Caco-2 (cell line): ENCODE measurements at regions not wholly inside any gene's neighbourhood (a gene's known extent, or its start where the extent isn't known, plus 50 kb on each side); places are given as distances from the start of the nearest gene placed in this dataset.

Experiments
- BruUV-seq: library from RNA; stranded (reverse); fragments of 400-500 nt; replicated peaks from 2 replicates; lab custom pipeline; 2021; lab: Mats Ljungman, UMichigan
- CTCF ChIA-PET: fragments of 300-600 bp; sonication (Branson Sonifier 250); formaldehyde crosslinking; loops from one replicate; lab custom pipeline; 2022; ENCODE audit warnings: antibody characterized with exemption; lab: Charles Lee
- POLR2A ChIA-PET: fragments of 300-600 bp; sonication (Branson Sonifier 250); formaldehyde crosslinking; loops from one replicate; lab custom pipeline; 2022; ENCODE audit warnings: antibody characterized with exemption; lab: Charles Lee
- DNase-seq, 2 experiments: peaks; one replicate each; pipeline versions ENCODE4 v3.0.0 to v3.0.0-alpha.2; 2020 to 2022
- H3K27me3 ChIP-seq: replicated peaks from 2 replicates; pipeline ENCODE4 v1.6.0; 2011; ENCODE audit warnings: low read length; ENCODE audit not compliant: control insufficient read depth, insufficient read depth
- H3K36me3 ChIP-seq: 2 replicates; pipeline ENCODE4 v1.5.1; 2011; ENCODE audit warnings: low read length; ENCODE audit not compliant: control insufficient read depth, insufficient read depth
- H3K4me1 ChIP-seq: fragments of 250-450 bp; sonication (Bioruptor Pico); 2 replicates; pipeline ENCODE4 v1.5.1; 2020; ENCODE audit warnings: mild to moderate bottlenecking
- H3K4me3 ChIP-seq: 2 replicates; pipeline ENCODE4 v1.5.1; 2011; ENCODE audit warnings: low read depth, mild to moderate bottlenecking, control low read depth, low read length
- H3K9me3 ChIP-seq: fragments of 250-450 bp; sonication (Bioruptor Pico); 2 replicates; pipeline ENCODE4 v1.5.1; 2020; ENCODE audit warnings: mild to moderate bottlenecking, moderate library complexity
- H3K27ac Mint-ChIP-seq: one replicate; pipeline ENCODE4 v1.8.0; 2022; ENCODE audit warnings: mixed read lengths; ENCODE audit not compliant: unreplicated experiment
- H3K27me3 Mint-ChIP-seq: one replicate; pipeline ENCODE4 v1.8.0; 2022; ENCODE audit warnings: mixed read lengths; ENCODE audit not compliant: insufficient read depth, unreplicated experiment
- H3K36me3 Mint-ChIP-seq: one replicate; pipeline ENCODE4 v1.8.0; 2022; ENCODE audit warnings: mild to moderate bottlenecking, mixed read lengths; ENCODE audit not compliant: insufficient read depth, unreplicated experiment
- H3K4me1 Mint-ChIP-seq: one replicate; pipeline ENCODE4 v1.8.0; 2022; ENCODE audit warnings: low read depth, mixed read lengths; ENCODE audit not compliant: unreplicated experiment
- H3K4me3 Mint-ChIP-seq: one replicate; pipeline ENCODE4 v1.8.0; 2022; ENCODE audit warnings: mild to moderate bottlenecking, moderate library complexity, mixed read lengths; ENCODE audit not compliant: unreplicated experiment
- H3K9me3 Mint-ChIP-seq: one replicate; pipeline ENCODE4 v1.8.0; 2022; ENCODE audit warnings: mixed read lengths; ENCODE audit not compliant: unreplicated experiment
- CTCF ChIP-seq, 2 experiments: fragments of 200-600 bp in 1 of 2; IDR thresholded peaks; 1 replicate in 1 of 2; 2 replicates in 1 of 2; pipeline versions ENCODE4 v1.5.1 to v1.8.0; 2011 to 2022; ENCODE audit warnings: antibody characterized with exemption in 1 of 2, control low read depth in 1 of 2, inconsistent platforms in 1 of 2, low read depth in 1 of 2, low read length in 1 of 2, mild to moderate bottlenecking in 1 of 2, moderate library complexity in 1 of 2; ENCODE audit not compliant: insufficient read depth in 1 of 2, severe bottlenecking in 1 of 2, unreplicated experiment in 1 of 2
- intact Hi-C: fragments of 100-400 bp; cut with micrococcal nuclease; formaldehyde crosslinking; loops from one replicate; pipeline ENCODE4 v1.10.0; 2022; ENCODE audit not compliant: unreplicated experiment

- H3K27me3 ChIP-seq, result no peaks in the 10 kb centered on the region
- intact Hi-C loops, result no loop called here
- ChIA-PET CTCF (no interaction called here), POLR2A (no interaction called here)
- no peaks in the 10 kb centered on the region for H3K36me3 Mint-ChIP-seq
- TF ChIP-seq CTCF (IDR thresholded peaks at IDR 0.05; ENCODE audit: insufficient read depth in 1 of 2, low read depth in 1 of 2, low read length in 1 of 2, severe bottlenecking in 1 of 2, unreplicated experiment in 1 of 2), result no peak
- peaks cover 4% of the 10 kb centered on the region for H3K4me1 Mint-ChIP-seq
- no peaks in the 10 kb centered on the region for H3K27me3 Mint-ChIP-seq
- H3K9me3 Mint-ChIP-seq, result peaks cover 19% of the 10 kb centered on the region
- no peak overlapping the region for H3K4me3 Mint-ChIP-seq
- H3K4me1 ChIP-seq, result 0 out of 2 replicates have a peak, but pooled peaks cover 5% of the 10 kb centered on the region
- no peak overlapping the region for H3K4me3 ChIP-seq
- no peaks in the 10 kb centered on the region for H3K36me3 ChIP-seq
- peaks cover 4% of the 10 kb centered on the region; the same call in 1 of the 2 replicates for H3K9me3 ChIP-seq
- BruUV-seq, result no TSS peak
- DNase-seq, result no peak
- peak overlapping the region; percentile 32 for H3K27ac Mint-ChIP-seq
These were observed 2884.6 kb upstream of the PCDH20 start for GRCh38 chr13:64300239-64300638.

GRCh38 chr13:64293923-64294322, 2878.3 kb upstream of the PCDH20 start:
- Histone ChIP-seq H3K36me3 (no peaks in the 10 kb centered on the region), H3K9me3 (no peaks in the 10 kb centered on the region), H3K4me1 (peaks cover 29% of the 10 kb centered on the region), H3K4me3 (no peak overlapping the region), H3K27me3 (no peaks in the 10 kb centered on the region)
- Mint-ChIP-seq H3K27ac (no peak overlapping the region), H3K36me3 (no peaks in the 10 kb centered on the region), H3K4me1 (peaks cover 15% of the 10 kb centered on the region), H3K9me3 (peaks cover 44% of the 10 kb centered on the region), H3K4me3 (no peak overlapping the region), H3K27me3 (no peaks in the 10 kb centered on the region)
- POLR2A ChIA-PET, result no interaction called here
- no peak for DNase-seq
- intact Hi-C loops, result loop anchor here (1.0 to 10.0 kb wide), 3 partner anchors 46 to 171 kb away; no protein-coding TSS in a partner anchor
- CTCF ChIA-PET, result no interaction called here
- BruUV-seq, result no TSS peak
- TF ChIP-seq CTCF (IDR thresholded peaks at IDR 0.05; ENCODE audit: insufficient read depth in 1 of 2, low read depth in 1 of 2, low read length in 1 of 2, severe bottlenecking in 1 of 2, unreplicated experiment in 1 of 2), result no peak

GRCh38 chr13:64289702-64290101, 2874.1 kb upstream of the PCDH20 start:
- H3K9me3 ChIP-seq, result no peaks in the 10 kb centered on the region
- no peak overlapping the region for H3K4me3 ChIP-seq
- intact Hi-C loops, result loop anchor here (10.0 kb wide), 2 partner anchors 135 to 175 kb away; no protein-coding TSS in a partner anchor
- Mint-ChIP-seq H3K27ac (no peak overlapping the region), H3K36me3 (no peaks in the 10 kb centered on the region), H3K9me3 (peaks cover 51% of the 10 kb centered on the region), H3K4me3 (no peak overlapping the region), H3K27me3 (no peaks in the 10 kb centered on the region), H3K4me1 (peaks cover 19% of the 10 kb centered on the region)
- no peaks in the 10 kb centered on the region for H3K27me3 ChIP-seq
- BruUV-seq, result no TSS peak
- no peak for DNase-seq
- POLR2A ChIA-PET, result no interaction called here
- no peaks in the 10 kb centered on the region for H3K36me3 ChIP-seq
- CTCF ChIA-PET, result no interaction called here
- H3K4me1 ChIP-seq, result peaks cover 28% of the 10 kb centered on the region
- no peak for TF ChIP-seq CTCF (IDR thresholded peaks at IDR 0.05; ENCODE audit: insufficient read depth in 1 of 2, low read depth in 1 of 2, low read length in 1 of 2, severe bottlenecking in 1 of 2, unreplicated experiment in 1 of 2)
